ENCODE measurements at regions not wholly inside any gene's neighbourhood (a gene's known extent, or its start where the extent isn't known, plus 50 kb on each side); places are given as distances from the start of the nearest gene placed in this dataset.

DNA sequence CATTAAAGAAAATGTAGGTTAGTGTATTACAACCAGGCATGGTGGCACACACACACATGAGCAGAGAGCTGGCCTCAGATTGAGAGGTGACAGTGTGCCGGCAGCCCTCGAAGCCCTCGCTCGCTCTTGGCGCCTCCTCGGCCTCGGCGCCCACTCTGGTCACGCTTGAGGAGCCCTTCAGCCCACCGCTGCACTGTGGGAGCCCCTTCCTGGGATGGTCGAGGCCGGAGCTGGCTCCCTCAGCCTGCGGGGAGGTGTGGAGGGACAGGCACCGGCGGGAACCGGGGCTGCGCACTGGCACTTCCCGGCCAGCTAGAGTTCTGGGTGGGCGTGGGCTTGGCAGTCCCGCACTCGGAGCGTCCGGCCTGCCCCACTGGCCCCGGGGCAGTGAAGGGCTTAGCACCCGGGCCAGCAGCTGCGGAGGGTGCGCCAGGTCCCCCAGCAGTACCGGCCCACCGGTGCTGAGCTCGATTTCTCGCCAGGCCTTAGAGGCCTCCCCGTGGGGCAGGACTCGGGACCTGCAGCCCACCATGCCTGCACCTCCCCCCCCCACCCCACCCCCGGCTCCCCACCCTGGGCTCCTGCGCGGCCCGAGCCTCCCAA is 80.4 kb upstream of the TMEM158 start:
- TF ChIP-seq, protein P1, sequence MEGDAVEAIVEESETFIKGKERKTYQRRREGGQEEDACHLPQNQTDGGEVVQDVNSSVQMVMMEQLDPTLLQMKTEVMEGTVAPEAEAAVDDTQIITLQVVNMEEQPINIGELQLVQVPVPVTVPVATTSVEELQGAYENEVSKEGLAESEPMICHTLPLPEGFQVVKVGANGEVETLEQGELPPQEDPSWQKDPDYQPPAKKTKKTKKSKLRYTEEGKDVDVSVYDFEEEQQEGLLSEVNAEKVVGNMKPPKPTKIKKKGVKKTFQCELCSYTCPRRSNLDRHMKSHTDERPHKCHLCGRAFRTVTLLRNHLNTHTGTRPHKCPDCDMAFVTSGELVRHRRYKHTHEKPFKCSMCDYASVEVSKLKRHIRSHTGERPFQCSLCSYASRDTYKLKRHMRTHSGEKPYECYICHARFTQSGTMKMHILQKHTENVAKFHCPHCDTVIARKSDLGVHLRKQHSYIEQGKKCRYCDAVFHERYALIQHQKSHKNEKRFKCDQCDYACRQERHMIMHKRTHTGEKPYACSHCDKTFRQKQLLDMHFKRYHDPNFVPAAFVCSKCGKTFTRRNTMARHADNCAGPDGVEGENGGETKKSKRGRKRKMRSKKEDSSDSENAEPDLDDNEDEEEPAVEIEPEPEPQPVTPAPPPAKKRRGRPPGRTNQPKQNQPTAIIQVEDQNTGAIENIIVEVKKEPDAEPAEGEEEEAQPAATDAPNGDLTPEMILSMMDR (IDR thresholded peaks at IDR 0.05; ENCODE audit: unreplicated experiment in 3 of 3) = no peak
- Mint-ChIP-seq H3K4me3 (no peak overlapping the region), H3K27me3 (ENCODE audit: low read depth) (peaks cover 6% of the 10 kb centered on the region), H3K9me3 (peaks cover 20% of the 10 kb centered on the region), H3K27ac (no peak overlapping the region), H3K4me1 (no peaks in the 10 kb centered on the region), H3K36me3 (ENCODE audit: low read depth) (no peaks in the 10 kb centered on the region)

DNA sequence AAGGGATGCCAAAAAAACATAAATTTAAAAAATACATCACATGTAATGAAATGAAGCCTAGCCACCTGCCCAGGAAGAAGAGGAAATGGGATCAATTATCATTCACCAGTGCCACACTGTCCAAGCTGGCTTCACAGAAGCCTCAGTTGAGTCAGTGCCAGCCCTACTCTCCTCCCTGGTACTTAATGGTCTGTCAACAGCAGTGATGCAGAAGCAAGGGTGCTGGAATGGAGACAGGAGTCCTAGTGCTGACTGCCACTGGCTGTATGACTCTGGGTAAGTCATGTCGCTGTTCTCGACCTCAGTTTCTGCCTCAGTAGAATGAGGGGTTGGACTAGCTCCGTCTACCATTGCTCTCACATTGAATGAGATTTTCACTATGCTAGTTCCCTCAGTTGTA is 78.5 kb upstream of the LARS2 start:
- Mint-ChIP-seq H3K9me3 (peaks cover 10% of the 10 kb centered on the region), H3K4me1 (no peaks in the 10 kb centered on the region), H3K4me3 (no peak overlapping the region), H3K27me3 (ENCODE audit: low read depth) (peaks cover 26% of the 10 kb centered on the region), H3K27ac (no peak overlapping the region), H3K36me3 (ENCODE audit: low read depth) (no peaks in the 10 kb centered on the region)
- TF ChIP-seq, protein P1 (IDR thresholded peaks at IDR 0.05; ENCODE audit: unreplicated experiment in 3 of 3) = no peak

DNA sequence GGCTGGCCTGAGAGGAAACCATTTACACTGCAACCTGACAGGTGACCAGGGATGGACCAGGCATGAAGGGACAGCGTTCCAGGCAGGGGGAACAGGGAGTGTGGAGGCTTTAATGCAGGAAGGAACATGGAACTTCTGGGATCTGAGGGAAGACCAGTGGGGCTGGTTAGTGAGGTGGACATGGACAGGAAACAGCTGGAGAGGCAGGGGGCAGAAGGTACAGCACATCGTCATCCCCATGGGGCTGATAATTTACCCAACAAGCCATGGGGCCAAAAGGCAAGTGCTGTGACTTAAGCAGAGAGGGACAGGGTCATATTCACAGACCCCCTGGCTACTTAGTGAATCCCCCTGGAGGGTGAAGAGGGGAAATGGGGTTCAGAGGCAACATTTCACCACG is 77.0 kb upstream of the LARS2 start:
- Mint-ChIP-seq H3K27me3 (ENCODE audit: low read depth) (peaks cover 37% of the 10 kb centered on the region), H3K9me3 (peaks cover 6% of the 10 kb centered on the region), H3K4me1 (no peaks in the 10 kb centered on the region), H3K27ac (no peak overlapping the region), H3K4me3 (no peak overlapping the region), H3K36me3 (ENCODE audit: low read depth) (no peaks in the 10 kb centered on the region)
- TF ChIP-seq, protein P1 (IDR thresholded peaks at IDR 0.05; ENCODE audit: unreplicated experiment in 3 of 3) = no peak

DNA sequence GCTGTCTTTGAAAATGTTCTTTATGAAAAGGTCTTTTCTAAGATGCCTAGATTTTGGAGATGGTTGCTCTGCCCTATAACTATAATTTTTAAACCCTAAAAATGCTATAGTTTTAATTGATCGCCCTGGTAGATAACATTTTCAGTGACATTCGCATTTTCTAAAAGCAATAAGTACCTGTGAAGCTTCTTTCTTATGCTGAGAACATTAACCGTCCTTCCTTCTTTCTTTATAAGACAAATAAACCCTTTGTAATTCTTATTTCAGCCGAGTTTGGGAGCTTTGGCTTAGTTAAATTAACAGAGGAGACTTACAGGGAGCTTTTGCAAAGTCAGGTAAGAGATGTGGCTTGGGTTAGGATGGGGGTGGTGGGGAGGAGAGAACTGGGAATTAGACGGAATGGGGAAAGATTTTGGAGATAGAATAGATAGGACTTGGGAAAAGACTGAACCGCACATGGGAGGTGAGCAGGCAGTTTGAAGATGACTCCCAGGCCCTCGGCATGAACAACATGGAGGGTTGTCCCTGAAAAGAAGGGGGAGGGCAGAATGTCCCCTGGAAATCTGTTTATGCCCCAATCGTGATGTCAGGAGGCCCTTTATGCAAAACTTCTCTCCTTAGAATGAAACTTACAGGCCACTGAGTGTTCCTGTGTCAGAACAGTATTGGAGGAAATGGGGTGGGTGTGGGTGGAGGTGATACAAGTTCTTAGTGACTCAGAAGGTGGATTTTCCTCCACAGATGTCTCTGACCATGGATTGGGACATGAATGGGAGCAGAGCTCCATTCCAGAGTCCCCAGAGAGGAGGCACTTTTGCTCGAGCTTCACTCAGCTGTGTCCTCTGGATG is 76.2 kb upstream of the LARS2 start:
- H3K27me3 Mint-ChIP-seq (ENCODE audit: low read depth) = peaks cover 37% of the 10 kb centered on the region
- H3K9me3 Mint-ChIP-seq = peaks cover 5% of the 10 kb centered on the region
- no peak overlapping the region for H3K4me3 Mint-ChIP-seq
- TF ChIP-seq, protein P1 (IDR thresholded peaks at IDR 0.05; ENCODE audit: unreplicated experiment in 3 of 3) = no peak
- no peaks in the 10 kb centered on the region for H3K36me3 Mint-ChIP-seq (ENCODE audit: low read depth)
- H3K27ac Mint-ChIP-seq = no peak overlapping the region
- H3K4me1 Mint-ChIP-seq = no peaks in the 10 kb centered on the region

DNA sequence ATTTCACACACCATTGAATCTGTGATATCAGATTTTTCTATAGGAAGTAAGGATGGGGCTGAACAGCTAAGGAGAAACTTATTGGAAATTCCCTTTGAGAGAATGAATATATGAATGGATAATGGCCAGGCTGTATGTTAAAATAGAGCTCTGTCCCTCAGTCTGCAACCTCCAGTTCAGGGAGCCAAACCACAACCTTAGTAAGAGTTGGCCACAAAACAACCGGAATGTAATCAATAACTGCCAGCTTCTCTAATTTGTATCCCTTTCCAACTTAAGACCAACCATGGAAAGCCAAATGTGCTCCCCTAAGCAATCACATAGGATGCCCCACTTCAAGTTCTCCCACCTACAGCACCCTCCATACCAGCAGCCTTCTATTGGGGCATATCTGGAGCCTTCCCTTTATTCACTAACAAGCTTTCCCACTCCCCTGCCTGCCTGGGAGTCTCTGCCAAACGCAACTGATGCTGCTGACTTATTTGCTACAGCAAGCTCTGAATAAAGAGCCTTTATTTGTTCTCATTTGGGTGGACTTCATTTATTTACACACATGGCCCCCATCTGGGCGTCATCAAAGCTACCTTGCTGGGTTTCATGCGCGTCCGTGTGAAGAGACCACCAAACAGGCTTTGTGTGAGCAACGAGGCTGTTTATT is 75.4 kb upstream of the LARS2 start:
- H3K4me1 Mint-ChIP-seq = no peaks in the 10 kb centered on the region
- TF ChIP-seq, protein P1 (IDR thresholded peaks at IDR 0.05; ENCODE audit: unreplicated experiment in 3 of 3) = no peak
- H3K4me3 Mint-ChIP-seq = no peak overlapping the region
- no peaks in the 10 kb centered on the region for H3K36me3 Mint-ChIP-seq (ENCODE audit: low read depth)
- H3K27me3 Mint-ChIP-seq (ENCODE audit: low read depth) = peaks cover 37% of the 10 kb centered on the region
- no peak overlapping the region for H3K27ac Mint-ChIP-seq
- no peaks in the 10 kb centered on the region for H3K9me3 Mint-ChIP-seq
